GM19099 (cell line): ENCODE measurements at regions not wholly inside any gene's neighbourhood (a gene's known extent, or its start where the extent isn't known, plus 50 kb on each side); places are given as distances from the start of the nearest gene placed in this dataset.

ENCODE experiments used
- POLR2A ChIP-seq: IDR thresholded peaks from 3 replicates; pipeline ENCODE4 v1.6.1; 2011; ENCODE audit warnings: low read depth; ENCODE audit not compliant: insufficient read length; ENCODE audit errors: extremely low read depth

DNA sequence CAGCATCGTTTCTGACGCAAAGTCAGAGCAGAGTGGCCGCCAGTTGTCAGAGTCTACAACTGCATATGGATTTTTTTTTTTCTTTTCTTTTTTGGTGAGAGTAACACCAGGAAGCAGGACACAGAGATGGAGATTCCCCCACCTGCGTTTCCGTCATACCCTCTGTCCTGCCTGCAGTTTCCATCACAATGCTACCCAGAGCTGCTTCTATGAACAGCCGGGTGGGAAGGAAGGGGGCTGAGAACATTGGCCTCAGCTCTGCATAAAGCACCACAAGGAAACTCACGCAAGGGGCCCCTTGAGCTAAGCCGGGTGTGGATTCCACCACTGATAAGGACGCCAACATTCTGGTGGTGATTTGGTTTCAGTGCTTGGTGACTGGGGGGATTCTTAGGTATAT, 183.5 kb upstream of the AFDN start:
- TF ChIP-seq POLR2A = no peak

GRCh38 chr6:167643716-167644115, 183.0 kb upstream of the AFDN start:
- no peak for TF ChIP-seq POLR2A

- no peak for TF ChIP-seq POLR2A
Measured at GRCh38 chr6:167644412-167645132, 182.1 kb upstream of the AFDN start.

DNA sequence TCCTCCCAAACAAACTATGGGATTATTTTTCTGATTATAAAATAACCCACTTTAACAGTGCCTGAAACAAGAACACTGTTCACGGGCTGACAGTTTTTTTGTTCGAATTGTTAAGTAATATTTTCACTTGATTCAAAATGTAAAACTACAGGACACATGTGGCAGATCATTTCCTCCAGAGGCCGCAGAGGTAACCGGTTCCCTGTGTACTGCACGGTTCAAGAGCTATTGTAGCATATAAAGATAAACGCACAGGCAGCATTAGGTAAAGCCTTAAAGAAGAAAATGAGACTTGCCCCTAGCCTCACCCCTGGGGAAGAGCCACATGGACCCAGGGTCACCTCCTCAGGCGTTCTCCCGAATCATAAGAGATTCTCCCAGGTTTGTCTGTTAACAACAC, 181.3 kb upstream of the AFDN start:
- TF ChIP-seq POLR2A = no peak

DNA sequence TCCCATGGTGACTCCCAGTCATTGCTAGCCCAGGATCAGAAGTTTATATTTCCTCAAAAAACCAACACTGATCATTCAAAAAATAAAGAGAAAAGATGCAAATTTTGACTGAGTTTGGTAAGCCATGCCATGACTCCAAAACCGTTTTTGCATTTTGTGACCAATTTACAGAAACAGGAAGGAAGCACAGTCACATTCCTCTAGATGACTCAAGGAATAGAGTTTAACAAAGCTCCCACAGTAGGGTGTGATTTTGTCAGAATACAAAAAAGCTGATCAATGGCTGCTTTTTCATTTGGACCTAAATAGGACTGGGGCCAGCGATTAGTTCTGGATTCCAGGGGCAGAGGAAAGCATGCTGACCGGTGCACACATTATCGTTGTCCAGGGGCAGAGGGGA, 179.4 kb upstream of the AFDN start:
- TF ChIP-seq POLR2A = no peak

GRCh38 chr6:167647737-167648470, 178.8 kb upstream of the AFDN start:
- no peak for TF ChIP-seq POLR2A

GRCh38 chr6:167648501-167649278, 178.0 kb upstream of the AFDN start:
- TF ChIP-seq POLR2A = no peak

- TF ChIP-seq POLR2A = no peak
Measured at GRCh38 chr6:167649476-167649875, 177.2 kb upstream of the AFDN start.

GRCh38 chr6:167650730-167651317, 175.9 kb upstream of the AFDN start:
- TF ChIP-seq POLR2A = no peak

DNA sequence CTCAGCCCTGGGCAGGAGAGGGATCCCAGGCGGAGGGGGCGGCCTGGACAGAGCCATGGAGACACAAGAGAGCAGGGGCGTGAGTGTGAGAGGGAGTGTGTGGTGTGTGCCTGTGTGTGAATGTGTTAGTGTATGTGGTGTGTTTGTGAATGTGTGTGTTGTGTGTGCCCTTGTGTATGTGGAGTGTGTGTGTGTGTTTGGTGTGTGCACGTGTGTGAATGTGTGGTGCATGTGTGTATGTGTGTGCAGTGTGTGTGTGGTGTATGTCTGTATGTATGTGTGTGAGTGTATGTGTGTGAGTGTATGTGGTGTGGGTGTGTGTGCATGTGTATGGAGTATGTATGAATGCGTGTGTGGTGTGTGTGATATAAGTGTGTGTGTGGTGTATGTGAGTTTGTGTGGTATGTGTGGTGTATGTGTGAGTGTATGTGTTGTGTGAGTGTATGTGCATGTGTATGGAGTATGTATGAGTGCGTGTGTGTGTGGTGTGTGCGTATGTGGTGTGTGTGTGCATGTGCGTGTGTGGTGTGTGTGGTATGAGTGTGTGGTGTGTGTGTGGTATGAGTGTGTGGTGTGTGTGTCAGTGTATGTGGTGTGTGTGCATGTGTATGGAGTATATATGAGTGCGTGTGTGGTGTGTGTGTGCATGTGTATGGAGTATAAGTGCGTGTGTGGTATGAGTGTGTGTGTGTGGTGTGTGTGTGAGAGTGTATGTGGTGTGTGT, 175.2 kb upstream of the AFDN start:
- no peak for TF ChIP-seq POLR2A

DNA sequence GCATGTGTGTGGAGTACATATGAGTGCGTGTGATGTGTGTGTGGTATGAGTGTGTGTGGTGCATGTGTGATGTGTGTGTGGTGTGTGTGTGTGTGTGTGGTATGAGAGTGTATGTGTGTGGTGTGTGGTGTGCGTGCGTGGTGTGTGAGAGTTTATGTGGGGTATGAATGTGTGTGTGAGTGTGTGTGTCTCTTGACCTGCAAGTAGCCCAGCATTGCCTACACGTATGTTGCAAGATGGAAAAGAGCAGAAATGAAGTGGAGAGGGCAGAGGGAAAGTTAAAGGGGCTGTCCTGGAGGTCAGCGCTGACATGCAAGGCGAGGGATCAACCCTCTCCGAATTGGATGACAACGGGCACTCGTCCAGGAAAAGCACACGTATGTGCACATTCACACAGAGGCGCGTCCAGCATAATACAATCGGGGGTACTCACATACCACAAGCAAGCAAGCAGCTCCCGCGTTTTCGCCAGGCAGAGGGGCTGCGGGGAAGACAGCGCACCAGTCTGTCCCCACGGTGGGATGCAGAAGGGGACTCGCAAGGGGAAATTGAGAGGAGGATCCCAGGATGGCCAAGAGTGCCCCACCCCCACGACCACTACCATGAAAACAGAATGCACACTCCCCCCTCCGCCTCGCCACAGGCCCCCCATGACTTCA, 174.5 kb upstream of the AFDN start:
- no peak for TF ChIP-seq POLR2A

DNA sequence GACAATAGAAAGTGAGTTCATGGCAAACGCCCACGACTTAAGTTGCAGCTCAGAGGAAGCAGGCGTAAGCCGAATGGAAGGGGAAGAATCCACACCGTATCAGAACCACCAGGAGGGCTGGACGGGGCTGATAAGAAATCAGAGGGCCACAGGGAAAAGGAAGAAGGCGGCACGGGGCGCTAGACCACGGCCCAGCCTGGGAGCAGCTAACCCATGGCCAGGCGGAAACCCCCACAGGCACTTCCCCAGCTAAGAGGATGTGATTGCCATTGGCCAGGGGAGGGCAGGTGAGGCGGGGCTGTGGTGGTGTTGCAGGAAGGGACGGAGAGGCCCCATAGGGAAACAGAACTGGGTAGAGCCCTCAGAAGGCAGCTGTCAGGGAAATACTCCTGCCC, 174.0 kb upstream of the AFDN start:
- TF ChIP-seq POLR2A = no peak

GRCh38 chr6:167653561-167653960, 173.2 kb upstream of the AFDN start:
- no peak for TF ChIP-seq POLR2A

DNA sequence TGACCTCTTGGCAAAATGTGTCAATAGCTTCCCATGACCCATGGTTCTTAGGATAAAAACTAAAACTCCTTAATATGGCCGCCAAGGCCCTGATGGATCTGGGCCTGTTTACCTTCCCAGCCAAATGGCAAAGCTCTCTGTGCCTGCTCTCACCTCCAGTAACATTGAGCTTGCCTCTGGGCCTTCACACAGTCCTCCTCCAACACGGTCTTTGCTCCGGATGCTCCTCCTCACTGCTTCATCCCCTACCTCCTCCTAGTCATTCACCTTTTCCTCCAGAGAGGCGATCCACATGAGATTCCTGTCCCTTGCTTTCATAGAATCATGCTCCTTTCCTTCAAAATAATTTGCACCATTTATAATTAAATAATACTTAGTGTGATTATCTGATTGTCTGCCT, 172.3 kb upstream of the AFDN start:
- no peak for TF ChIP-seq POLR2A
